ENCODE measurements at regions not wholly inside any gene's neighbourhood (a gene's known extent, or its start where the extent isn't known, plus 50 kb on each side); places are given as distances from the start of the nearest gene placed in this dataset.
A peak's percentile ranks its signal among the peaks of the same experiment; 100 is the strongest.

- Histone ChIP-seq H3K9me3 (no peaks in the 10 kb centered on the region), H3K27ac (no peak overlapping the region), H3K4me1 (no peaks in the 10 kb centered on the region), H3K36me3 (no peaks in the 10 kb centered on the region), H3K4me3 (no peak overlapping the region), H3K27me3 (no peaks in the 10 kb centered on the region), H3K9ac (ENCODE audit: low read depth in 2 of 2, low read length in 2 of 2) (no peak overlapping the region)
- TF ChIP-seq, protein P1, sequence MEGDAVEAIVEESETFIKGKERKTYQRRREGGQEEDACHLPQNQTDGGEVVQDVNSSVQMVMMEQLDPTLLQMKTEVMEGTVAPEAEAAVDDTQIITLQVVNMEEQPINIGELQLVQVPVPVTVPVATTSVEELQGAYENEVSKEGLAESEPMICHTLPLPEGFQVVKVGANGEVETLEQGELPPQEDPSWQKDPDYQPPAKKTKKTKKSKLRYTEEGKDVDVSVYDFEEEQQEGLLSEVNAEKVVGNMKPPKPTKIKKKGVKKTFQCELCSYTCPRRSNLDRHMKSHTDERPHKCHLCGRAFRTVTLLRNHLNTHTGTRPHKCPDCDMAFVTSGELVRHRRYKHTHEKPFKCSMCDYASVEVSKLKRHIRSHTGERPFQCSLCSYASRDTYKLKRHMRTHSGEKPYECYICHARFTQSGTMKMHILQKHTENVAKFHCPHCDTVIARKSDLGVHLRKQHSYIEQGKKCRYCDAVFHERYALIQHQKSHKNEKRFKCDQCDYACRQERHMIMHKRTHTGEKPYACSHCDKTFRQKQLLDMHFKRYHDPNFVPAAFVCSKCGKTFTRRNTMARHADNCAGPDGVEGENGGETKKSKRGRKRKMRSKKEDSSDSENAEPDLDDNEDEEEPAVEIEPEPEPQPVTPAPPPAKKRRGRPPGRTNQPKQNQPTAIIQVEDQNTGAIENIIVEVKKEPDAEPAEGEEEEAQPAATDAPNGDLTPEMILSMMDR (IDR thresholded peaks at IDR 0.05): no peak
- no peak for DNase-seq
- intact Hi-C loops (cut with DNase I): no loop called here
These were observed 599.2 kb downstream of the SOX6 start for GRCh38 chr11:15757048-15757698.

GRCh38 chr11:15758857-15759465 lies 597.4 kb downstream of the SOX6 start:
- TF ChIP-seq, protein P1 (IDR thresholded peaks at IDR 0.05): no peak
- H3K9me3 ChIP-seq: no peaks in the 10 kb centered on the region
- no peak overlapping the region for H3K27ac ChIP-seq
- no peak for DNase-seq
- H3K4me1 ChIP-seq: no peaks in the 10 kb centered on the region
- no peaks in the 10 kb centered on the region for H3K27me3 ChIP-seq
- H3K9ac ChIP-seq (ENCODE audit: low read depth in 2 of 2, low read length in 2 of 2): no peak overlapping the region
- H3K36me3 ChIP-seq: no peaks in the 10 kb centered on the region
- no peak overlapping the region for H3K4me3 ChIP-seq
- intact Hi-C loops (cut with DNase I): no loop called here

DNA sequence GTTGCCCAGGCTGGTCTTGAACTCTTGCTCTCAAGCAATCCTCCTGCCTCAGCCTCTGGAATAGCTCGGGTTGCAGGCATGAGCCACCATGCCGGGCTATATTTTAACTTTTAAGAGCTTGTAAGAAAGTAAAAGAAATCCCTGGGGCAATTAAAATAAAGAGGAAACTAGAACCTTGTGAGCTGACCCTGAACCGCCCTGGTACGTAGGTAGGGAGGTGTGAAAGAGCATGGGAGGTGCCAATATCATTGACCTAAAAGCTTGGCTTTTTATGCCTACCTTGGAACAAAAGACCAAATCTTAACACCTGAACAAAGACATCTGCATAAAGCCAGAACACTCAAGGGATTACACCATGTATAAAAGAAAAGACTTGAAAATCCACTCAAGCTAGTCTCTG lies 595.1 kb downstream of the SOX6 start:
- H3K9ac ChIP-seq (ENCODE audit: low read depth in 2 of 2, low read length in 2 of 2): no peak overlapping the region
- no peaks in the 10 kb centered on the region for H3K4me1 ChIP-seq
- H3K4me3 ChIP-seq: no peak overlapping the region
- H3K27ac ChIP-seq: no peak overlapping the region
- H3K36me3 ChIP-seq: no peaks in the 10 kb centered on the region
- H3K9me3 ChIP-seq: no peaks in the 10 kb centered on the region
- peak; percentile 32 for DNase-seq
- intact Hi-C loops (cut with DNase I): no loop called here
- TF ChIP-seq, protein P1 (IDR thresholded peaks at IDR 0.05): no peak
- no peaks in the 10 kb centered on the region for H3K27me3 ChIP-seq

DNA sequence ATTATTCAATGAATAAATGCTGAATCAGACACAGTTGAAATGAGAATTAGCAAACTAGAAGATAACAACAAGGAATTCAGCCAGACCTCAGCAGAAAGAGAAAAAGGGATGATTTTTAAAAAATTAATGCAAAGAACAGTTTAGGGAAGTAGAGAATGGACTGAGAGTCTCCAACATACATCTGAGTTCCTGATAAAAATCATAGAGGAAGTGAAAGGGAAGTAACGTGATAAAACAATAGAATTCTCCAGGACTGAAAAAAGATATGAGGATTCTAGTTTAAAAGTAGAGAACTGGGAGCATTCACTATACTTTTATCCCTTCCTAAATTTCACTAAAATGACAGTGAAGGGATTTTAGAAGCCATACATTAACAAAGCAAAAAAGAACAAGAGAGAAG lies 592.0 kb downstream of the SOX6 start:
- Histone ChIP-seq H3K27me3 (no peaks in the 10 kb centered on the region), H3K27ac (peak overlapping the region; percentile 49), H3K9me3 (no peaks in the 10 kb centered on the region), H3K4me1 (no peaks in the 10 kb centered on the region), H3K9ac (ENCODE audit: low read depth in 2 of 2, low read length in 2 of 2) (no peak overlapping the region), H3K36me3 (no peaks in the 10 kb centered on the region), H3K4me3 (no peak overlapping the region)
- no peak for DNase-seq
- TF ChIP-seq, protein P1 (IDR thresholded peaks at IDR 0.05): no peak
- intact Hi-C loops (cut with DNase I): no loop called here

DNA sequence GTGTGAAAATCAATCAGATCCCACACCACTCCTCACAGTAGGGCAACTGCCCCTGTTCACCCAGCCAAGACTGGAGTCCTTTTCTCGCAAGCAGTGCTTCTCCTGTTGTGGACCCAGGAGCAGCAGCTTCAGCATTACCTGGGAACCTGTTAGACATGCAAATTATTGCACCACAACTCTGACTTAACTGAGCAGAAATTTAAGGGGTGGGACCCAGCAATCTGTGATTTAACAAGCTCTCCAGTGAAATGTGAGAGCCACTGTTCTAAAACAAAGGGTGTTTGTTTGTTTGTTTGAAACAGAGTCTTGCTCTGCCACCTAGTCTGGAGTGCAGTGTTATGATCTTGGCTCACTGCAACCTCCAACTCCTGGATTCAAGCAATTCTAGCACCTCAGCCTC lies 591.4 kb downstream of the SOX6 start:
- Histone ChIP-seq H3K27me3 (no peaks in the 10 kb centered on the region), H3K4me1 (no peaks in the 10 kb centered on the region), H3K36me3 (no peaks in the 10 kb centered on the region), H3K27ac (peak overlapping the region; percentile 49), H3K4me3 (no peak overlapping the region), H3K9ac (ENCODE audit: low read depth in 2 of 2, low read length in 2 of 2) (peak overlapping the region in 1 of 2 donors; percentile 8), H3K9me3 (no peaks in the 10 kb centered on the region)
- TF ChIP-seq, protein P1 (IDR thresholded peaks at IDR 0.05): no peak
- DNase-seq: peak; percentile 47
- intact Hi-C loops (cut with DNase I): loop anchor here (5.0 kb wide), 1 partner anchor 113 kb away; no protein-coding TSS in a partner anchor
